Activated CD4-positive, alpha-beta T cell treated with anti-CD3 and anti-CD28 coated beads, Interleukin-2, amount 10 ng/mL, durations not matched to agents 24 days and 14 days (primary cell): ENCODE measurements at regions not wholly inside any gene's neighbourhood (a gene's known extent, or its start where the extent isn't known, plus 50 kb on each side); places are given as distances from the start of the nearest gene placed in this dataset.

Source experiments
- DNase-seq: peaks from one replicate; pipeline ENCODE4 v3.0.0; 2022
- H3K27ac Mint-ChIP-seq: one replicate; pipeline ENCODE4 v1.8.0; 2022; ENCODE audit warnings: mild to moderate bottlenecking, mixed read lengths
- H3K27me3 Mint-ChIP-seq: one replicate; pipeline ENCODE4 v1.8.0; 2022; ENCODE audit warnings: mixed read lengths
- H3K36me3 Mint-ChIP-seq: one replicate; pipeline ENCODE4 v1.8.0; 2022; ENCODE audit warnings: low read depth, mild to moderate bottlenecking, mixed read lengths
- H3K4me1 Mint-ChIP-seq: one replicate; pipeline ENCODE4 v1.8.0; 2021; ENCODE audit warnings: mixed read lengths
- H3K4me3 Mint-ChIP-seq: one replicate; pipeline ENCODE4 v1.8.0; 2022; ENCODE audit warnings: mild to moderate bottlenecking, moderate library complexity, mixed read lengths
- H3K9me3 Mint-ChIP-seq: one replicate; pipeline ENCODE4 v1.8.0; 2021; ENCODE audit warnings: mixed read lengths
- intact Hi-C: fragments of 100-400 bp; cut with micrococcal nuclease; formaldehyde crosslinking; loops from one replicate; pipeline ENCODE4 v1.15.1; 2023

DNA sequence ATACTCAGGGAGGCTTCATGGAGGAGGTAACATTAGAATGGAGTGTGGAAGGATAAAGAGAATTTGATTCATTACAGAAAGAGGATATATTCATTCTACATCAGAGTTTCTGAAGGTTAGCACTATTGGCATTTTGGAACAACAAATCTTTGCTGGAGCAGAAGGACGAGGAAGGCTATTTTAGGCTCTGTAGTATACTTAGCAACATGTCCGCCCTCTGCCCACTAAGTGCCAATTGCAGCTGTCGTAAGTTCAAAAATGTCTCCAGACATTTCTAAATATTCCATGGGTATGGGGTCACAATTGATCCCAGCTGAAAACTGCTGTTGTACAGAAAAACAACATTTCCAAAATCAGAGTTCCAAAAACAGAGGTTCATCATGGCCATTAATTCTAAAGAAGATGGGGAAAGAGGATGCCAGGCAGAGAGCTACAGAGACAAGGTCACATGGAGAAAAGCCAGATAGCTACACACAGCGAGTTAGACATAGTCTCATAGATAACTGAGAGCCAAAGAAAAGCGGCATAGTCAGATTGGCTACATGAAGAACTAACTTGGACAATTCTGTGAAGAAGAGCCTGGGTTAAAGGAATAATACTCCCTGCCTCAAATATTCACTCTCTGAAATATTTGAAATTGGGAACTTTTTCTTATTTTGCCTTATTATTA lies 846.4 kb upstream of the CDH8 start:
- H3K9me3 Mint-ChIP-seq, result peaks cover 12% of the 10 kb centered on the region
- intact Hi-C loops, result no loop called here
- H3K4me3 Mint-ChIP-seq, result no peak overlapping the region
- no peak for DNase-seq
- no peaks in the 10 kb centered on the region for H3K36me3 Mint-ChIP-seq
- H3K27ac Mint-ChIP-seq, result no peak overlapping the region
- no peaks in the 10 kb centered on the region for H3K27me3 Mint-ChIP-seq
- no peaks in the 10 kb centered on the region for H3K4me1 Mint-ChIP-seq

DNA sequence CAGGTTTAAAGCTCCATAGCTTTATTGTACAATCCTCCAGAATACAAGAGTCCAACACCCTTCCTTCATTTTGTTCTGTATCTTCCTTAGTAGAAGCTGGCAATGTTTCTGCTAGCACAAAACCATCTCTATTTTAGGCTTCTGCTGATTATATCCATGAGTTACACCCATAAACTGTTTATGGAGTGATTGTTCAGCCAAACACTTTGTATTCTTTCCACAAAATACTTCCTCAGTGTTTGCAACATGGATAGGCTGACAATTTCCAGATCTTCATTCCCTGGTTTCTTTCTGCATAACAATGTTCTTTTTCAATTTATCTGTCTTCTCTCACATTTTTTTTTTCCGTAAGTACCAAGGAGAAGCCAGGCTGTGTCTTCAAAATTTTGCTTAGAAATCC lies 839.9 kb upstream of the CDH8 start:
- Mint-ChIP-seq H3K36me3 (no peaks in the 10 kb centered on the region), H3K27me3 (no peaks in the 10 kb centered on the region), H3K27ac (no peak overlapping the region), H3K9me3 (peaks cover 12% of the 10 kb centered on the region), H3K4me1 (no peaks in the 10 kb centered on the region), H3K4me3 (no peak overlapping the region)
- DNase-seq, result no peak
- intact Hi-C loops, result loop anchor here (10.0 kb wide), 1 partner anchor 59 kb away; no protein-coding TSS in a partner anchor

DNA sequence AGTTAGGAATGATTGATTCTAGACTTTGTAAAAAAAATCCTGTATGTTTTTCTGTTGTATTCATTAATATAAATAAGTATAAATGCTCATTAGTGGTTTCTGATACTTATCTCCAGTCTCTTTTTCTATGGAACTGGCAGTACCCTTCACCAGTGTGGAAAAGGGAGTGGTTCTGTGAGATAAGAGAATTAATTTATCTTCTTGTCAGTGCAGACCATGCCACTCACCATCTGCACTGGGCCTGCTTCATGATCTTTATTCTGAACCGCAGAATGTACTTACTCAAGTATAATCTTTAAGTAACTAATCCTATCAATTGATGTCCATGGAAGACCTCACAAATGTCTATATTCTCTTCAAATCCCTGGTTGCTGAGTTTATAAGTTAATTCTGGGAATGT lies 836.1 kb upstream of the CDH8 start:
- H3K36me3 Mint-ChIP-seq, result no peaks in the 10 kb centered on the region
- no peak overlapping the region for H3K27ac Mint-ChIP-seq
- intact Hi-C loops, result loop anchor here (10.0 kb wide), 1 partner anchor 62 kb away; no protein-coding TSS in a partner anchor
- H3K9me3 Mint-ChIP-seq, result peaks cover 12% of the 10 kb centered on the region
- no peaks in the 10 kb centered on the region for H3K4me1 Mint-ChIP-seq
- no peak for DNase-seq
- H3K4me3 Mint-ChIP-seq, result no peak overlapping the region
- no peaks in the 10 kb centered on the region for H3K27me3 Mint-ChIP-seq

GRCh38 chr16:62870554-62870953 lies 834.3 kb upstream of the CDH8 start:
- no peak overlapping the region for H3K4me3 Mint-ChIP-seq
- no peaks in the 10 kb centered on the region for H3K4me1 Mint-ChIP-seq
- H3K9me3 Mint-ChIP-seq, result peaks cover 8% of the 10 kb centered on the region
- no peak for DNase-seq
- H3K27ac Mint-ChIP-seq, result no peak overlapping the region
- H3K27me3 Mint-ChIP-seq, result no peaks in the 10 kb centered on the region
- no peaks in the 10 kb centered on the region for H3K36me3 Mint-ChIP-seq
- intact Hi-C loops, result loop anchor here (10.0 kb wide), 1 partner anchor 64 kb away; no protein-coding TSS in a partner anchor

DNA sequence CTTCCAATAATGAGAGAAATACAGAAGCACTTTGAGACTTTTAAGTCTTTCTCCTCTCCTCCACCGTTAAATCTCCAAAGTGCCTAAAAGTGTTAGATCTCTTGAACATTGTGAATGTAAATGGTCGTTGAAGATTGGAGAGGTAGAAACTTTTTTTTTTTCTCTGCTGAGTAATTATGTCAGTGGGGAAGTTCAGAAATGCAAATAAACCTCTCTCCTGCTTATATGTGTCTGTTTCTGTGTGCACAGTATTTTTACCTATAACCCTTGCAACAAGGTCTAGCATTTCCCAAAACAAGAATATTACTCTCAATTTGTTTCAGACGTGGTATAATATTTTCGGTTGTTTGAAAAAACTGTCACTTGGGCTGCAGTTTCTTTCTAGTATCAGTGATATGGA lies 833.6 kb upstream of the CDH8 start:
- intact Hi-C loops, result loop anchor here (10.0 kb wide), 1 partner anchor 65 kb away; no protein-coding TSS in a partner anchor
- H3K9me3 Mint-ChIP-seq, result peaks cover 3% of the 10 kb centered on the region

DNA sequence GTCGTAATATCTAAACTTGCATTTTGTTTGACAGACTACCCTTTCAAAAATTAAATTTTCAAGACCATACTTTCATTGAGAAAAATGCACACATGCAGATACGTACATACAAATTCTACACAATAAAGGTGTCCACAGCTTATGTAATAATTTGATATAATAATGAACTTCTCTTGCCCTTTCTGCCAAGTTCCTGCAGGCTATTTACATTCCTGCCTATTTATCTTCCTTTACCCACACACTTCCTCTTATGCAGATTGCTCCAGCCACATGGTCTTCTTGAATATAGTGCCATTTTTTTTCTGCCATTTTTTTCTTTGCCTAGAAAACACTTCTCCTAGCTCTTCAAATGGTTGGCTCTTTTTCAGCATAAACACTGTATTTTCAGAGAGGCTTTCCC lies 826.9 kb upstream of the CDH8 start:
- peaks cover 7% of the 10 kb centered on the region for H3K9me3 Mint-ChIP-seq
- H3K4me1 Mint-ChIP-seq, result no peaks in the 10 kb centered on the region
- H3K27ac Mint-ChIP-seq, result no peak overlapping the region
- intact Hi-C loops, result no loop called here
- no peaks in the 10 kb centered on the region for H3K27me3 Mint-ChIP-seq
- no peak overlapping the region for H3K4me3 Mint-ChIP-seq
- DNase-seq, result no peak
- H3K36me3 Mint-ChIP-seq, result no peaks in the 10 kb centered on the region

More for the DNA sequence above, 833.6 kb upstream of the CDH8 start:
- Mint-ChIP-seq H3K27me3 (no peaks in the 10 kb centered on the region), H3K36me3 (no peaks in the 10 kb centered on the region), H3K27ac (no peak overlapping the region), H3K4me1 (no peaks in the 10 kb centered on the region), H3K4me3 (no peak overlapping the region)
- no peak for DNase-seq

- Mint-ChIP-seq H3K9me3 (peaks cover 10% of the 10 kb centered on the region), H3K36me3 (no peaks in the 10 kb centered on the region), H3K27ac (no peak overlapping the region), H3K4me3 (no peak overlapping the region), H3K27me3 (no peaks in the 10 kb centered on the region), H3K4me1 (no peaks in the 10 kb centered on the region)
- intact Hi-C loops, result no loop called here
- no peak for DNase-seq
Measured at GRCh38 chr16:62853887-62854286, 817.6 kb upstream of the CDH8 start.

- Mint-ChIP-seq H3K4me1 (no peaks in the 10 kb centered on the region), H3K36me3 (no peaks in the 10 kb centered on the region), H3K27me3 (no peaks in the 10 kb centered on the region), H3K27ac (no peak overlapping the region), H3K9me3 (no peaks in the 10 kb centered on the region), H3K4me3 (no peak overlapping the region)
- DNase-seq, result no peak
- intact Hi-C loops, result no loop called here
Measured at GRCh38 chr16:62846399-62847057, 810.3 kb upstream of the CDH8 start.

GRCh38 chr16:62832214-62832613 lies 796.0 kb upstream of the CDH8 start:
- H3K4me3 Mint-ChIP-seq, result no peak overlapping the region
- H3K9me3 Mint-ChIP-seq, result peaks cover 10% of the 10 kb centered on the region
- no peaks in the 10 kb centered on the region for H3K27me3 Mint-ChIP-seq
- H3K36me3 Mint-ChIP-seq, result no peaks in the 10 kb centered on the region
- H3K27ac Mint-ChIP-seq, result no peak overlapping the region
- H3K4me1 Mint-ChIP-seq, result no peaks in the 10 kb centered on the region
- intact Hi-C loops, result no loop called here
- DNase-seq, result no peak

DNA sequence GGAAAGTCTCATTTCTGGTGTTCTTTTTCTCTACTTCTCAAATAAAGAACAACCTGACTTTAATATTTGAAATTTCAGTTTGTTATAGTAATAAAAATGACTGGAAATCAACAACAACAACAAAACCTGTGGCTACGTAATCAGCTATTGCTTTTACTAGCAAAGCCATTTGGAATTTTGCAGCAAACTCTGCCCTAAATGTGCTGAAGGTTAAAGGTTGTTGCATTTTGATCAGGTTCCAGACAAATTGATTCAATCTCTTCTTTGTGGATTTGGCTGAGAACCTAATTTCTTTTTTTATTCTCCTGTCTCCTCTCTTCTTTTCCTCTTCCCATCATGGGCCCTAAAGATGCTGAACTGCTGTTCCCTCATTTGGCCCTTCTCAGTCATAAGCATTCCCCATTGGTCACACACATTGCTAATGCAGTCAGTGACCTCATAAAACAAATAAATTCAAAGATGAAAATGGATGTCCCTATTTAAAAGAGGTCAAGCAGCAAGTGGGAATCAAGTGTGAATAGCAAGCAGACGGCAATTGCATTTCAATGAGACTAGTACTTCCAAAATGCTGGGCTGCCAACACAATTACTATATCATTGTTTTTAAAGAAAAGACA lies 795.1 kb upstream of the CDH8 start:
- no peaks in the 10 kb centered on the region for H3K36me3 Mint-ChIP-seq
- H3K27me3 Mint-ChIP-seq, result no peaks in the 10 kb centered on the region
- H3K4me1 Mint-ChIP-seq, result no peaks in the 10 kb centered on the region
- H3K27ac Mint-ChIP-seq, result no peak overlapping the region
- intact Hi-C loops, result no loop called here
- no peak overlapping the region for H3K4me3 Mint-ChIP-seq
- no peak for DNase-seq
- peaks cover 13% of the 10 kb centered on the region for H3K9me3 Mint-ChIP-seq

DNA sequence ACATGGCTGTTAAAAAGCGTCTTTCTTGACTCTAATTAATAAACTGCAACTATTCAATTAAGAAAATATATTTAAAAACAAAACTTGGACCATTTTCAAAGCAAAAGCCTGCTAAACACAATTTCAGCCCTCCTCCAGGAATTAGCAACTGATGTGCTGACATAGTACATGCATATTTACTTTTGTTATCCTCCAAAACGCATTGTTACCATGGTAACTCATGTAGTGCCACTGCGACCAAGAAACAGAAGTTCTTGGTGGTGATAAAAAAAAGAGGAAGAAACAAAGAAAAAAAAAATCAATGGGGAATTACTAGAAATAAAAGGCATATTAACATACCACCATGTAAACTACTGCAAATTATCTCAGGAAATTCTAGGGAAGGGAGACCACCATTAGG lies 793.4 kb upstream of the CDH8 start:
- no peak overlapping the region for H3K27ac Mint-ChIP-seq
- no peaks in the 10 kb centered on the region for H3K27me3 Mint-ChIP-seq
- intact Hi-C loops, result no loop called here
- no peak overlapping the region for H3K4me3 Mint-ChIP-seq
- H3K9me3 Mint-ChIP-seq, result peaks cover 13% of the 10 kb centered on the region
- H3K4me1 Mint-ChIP-seq, result no peaks in the 10 kb centered on the region
- no peaks in the 10 kb centered on the region for H3K36me3 Mint-ChIP-seq
- DNase-seq, result no peak

DNA sequence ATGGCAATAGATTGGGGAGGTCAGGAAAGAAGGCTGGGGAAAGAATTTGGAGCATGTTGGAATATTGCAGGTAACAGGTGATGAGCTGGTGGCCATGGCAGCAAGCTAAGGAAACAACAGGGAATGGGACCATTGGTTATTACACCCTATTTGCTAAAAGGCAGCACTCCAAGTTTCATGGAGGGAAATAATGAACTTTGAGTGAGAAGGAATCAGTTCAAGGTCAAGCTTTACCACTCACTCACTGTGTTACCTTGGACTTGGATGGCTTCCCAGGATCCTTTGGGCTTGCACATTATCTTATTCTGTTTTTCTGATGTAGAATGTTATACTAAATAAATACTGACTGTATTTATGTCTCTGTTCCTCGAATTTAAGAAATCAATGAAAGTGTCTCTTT lies 792.8 kb upstream of the CDH8 start:
- H3K27me3 Mint-ChIP-seq, result no peaks in the 10 kb centered on the region
- no peaks in the 10 kb centered on the region for H3K4me1 Mint-ChIP-seq
- no peak overlapping the region for H3K4me3 Mint-ChIP-seq
- H3K36me3 Mint-ChIP-seq, result no peaks in the 10 kb centered on the region
- no peak for DNase-seq
- intact Hi-C loops, result no loop called here
- H3K27ac Mint-ChIP-seq, result no peak overlapping the region
- peaks cover 13% of the 10 kb centered on the region for H3K9me3 Mint-ChIP-seq

GRCh38 chr16:62821824-62822223 lies 785.6 kb upstream of the CDH8 start:
- H3K27me3 Mint-ChIP-seq, result no peaks in the 10 kb centered on the region
- H3K36me3 Mint-ChIP-seq, result no peaks in the 10 kb centered on the region
- no peak overlapping the region for H3K4me3 Mint-ChIP-seq
- intact Hi-C loops, result no loop called here
- no peak for DNase-seq
- no peaks in the 10 kb centered on the region for H3K4me1 Mint-ChIP-seq
- H3K9me3 Mint-ChIP-seq, result peaks cover 10% of the 10 kb centered on the region
- H3K27ac Mint-ChIP-seq, result no peak overlapping the region

GRCh38 chr16:62816971-62817519 lies 780.8 kb upstream of the CDH8 start:
- Mint-ChIP-seq H3K27me3 (no peaks in the 10 kb centered on the region), H3K4me3 (no peak overlapping the region), H3K4me1 (no peaks in the 10 kb centered on the region), H3K27ac (no peak overlapping the region), H3K9me3 (peaks cover 12% of the 10 kb centered on the region), H3K36me3 (no peaks in the 10 kb centered on the region)
- intact Hi-C loops, result no loop called here
- DNase-seq, result no peak
